ENCODE measurements at regions not wholly inside any gene's neighbourhood (a gene's known extent, or its start where the extent isn't known, plus 50 kb on each side); places are given as distances from the start of the nearest gene placed in this dataset.

DNA sequence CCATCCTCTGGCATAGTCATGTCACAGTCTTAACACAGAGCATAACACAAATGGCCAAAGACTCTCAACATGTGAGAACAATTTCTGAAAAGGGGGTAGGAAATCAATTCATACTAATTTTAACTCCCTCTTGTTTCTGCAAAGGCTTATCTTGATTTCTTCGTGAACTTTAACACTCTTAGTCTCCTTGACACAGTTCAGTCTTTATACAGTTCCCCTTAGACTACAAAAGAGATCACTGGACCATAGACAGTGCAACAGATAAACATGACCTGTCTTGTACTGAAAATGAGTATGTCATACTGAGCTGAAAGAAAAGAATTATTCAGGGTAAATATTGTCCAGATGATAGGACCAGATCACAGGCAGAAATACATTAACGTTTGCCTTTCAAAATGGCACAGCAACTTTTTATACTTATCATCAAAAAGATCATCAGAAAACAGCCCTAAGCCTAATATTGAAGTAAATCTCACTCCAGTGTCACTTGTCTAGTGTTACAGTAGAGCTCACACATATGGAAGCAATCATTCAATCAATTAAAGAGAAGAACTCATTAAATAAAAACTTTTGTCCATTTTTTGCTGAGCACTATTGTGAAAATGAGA lies 56.4 kb upstream of the VRK2 start:
- no peak for TF ChIP-seq TAF1 (IDR thresholded peaks at IDR 0.05; ENCODE audit: borderline replicate concordance, low read depth, low read length)
- TF ChIP-seq, protein P1, sequence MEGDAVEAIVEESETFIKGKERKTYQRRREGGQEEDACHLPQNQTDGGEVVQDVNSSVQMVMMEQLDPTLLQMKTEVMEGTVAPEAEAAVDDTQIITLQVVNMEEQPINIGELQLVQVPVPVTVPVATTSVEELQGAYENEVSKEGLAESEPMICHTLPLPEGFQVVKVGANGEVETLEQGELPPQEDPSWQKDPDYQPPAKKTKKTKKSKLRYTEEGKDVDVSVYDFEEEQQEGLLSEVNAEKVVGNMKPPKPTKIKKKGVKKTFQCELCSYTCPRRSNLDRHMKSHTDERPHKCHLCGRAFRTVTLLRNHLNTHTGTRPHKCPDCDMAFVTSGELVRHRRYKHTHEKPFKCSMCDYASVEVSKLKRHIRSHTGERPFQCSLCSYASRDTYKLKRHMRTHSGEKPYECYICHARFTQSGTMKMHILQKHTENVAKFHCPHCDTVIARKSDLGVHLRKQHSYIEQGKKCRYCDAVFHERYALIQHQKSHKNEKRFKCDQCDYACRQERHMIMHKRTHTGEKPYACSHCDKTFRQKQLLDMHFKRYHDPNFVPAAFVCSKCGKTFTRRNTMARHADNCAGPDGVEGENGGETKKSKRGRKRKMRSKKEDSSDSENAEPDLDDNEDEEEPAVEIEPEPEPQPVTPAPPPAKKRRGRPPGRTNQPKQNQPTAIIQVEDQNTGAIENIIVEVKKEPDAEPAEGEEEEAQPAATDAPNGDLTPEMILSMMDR (IDR thresholded peaks at IDR 0.05): no peak
- TF ChIP-seq ELF1 (IDR thresholded peaks at IDR 0.05): no peak
- TF ChIP-seq SMC3 (IDR thresholded peaks at IDR 0.05; ENCODE audit: low read depth, low read length): no peak
- no peak for TF ChIP-seq NRF1 (IDR thresholded peaks at IDR 0.05; ENCODE audit: low read depth, low read length)
- TF ChIP-seq MEF2A (IDR thresholded peaks at IDR 0.05; ENCODE audit: borderline replicate concordance, low read depth): no peak
- peak; percentile 84; the same call in 1 of the 2 replicates for TF ChIP-seq RCOR1 (IDR thresholded peaks at IDR 0.05; ENCODE audit: low read length)
